ENCODE measurements at regions not wholly inside any gene's neighbourhood (a gene's known extent, or its start where the extent isn't known, plus 50 kb on each side); places are given as distances from the start of the nearest gene placed in this dataset.

GRCh38 chr11:101825531-101825930, 89.3 kb upstream of the CEP126 start:
- TF ChIP-seq PBX3 (IDR thresholded peaks at IDR 0.05): no peak
- TF ChIP-seq EZH2phosphoT487 (IDR thresholded peaks at IDR 0.05; ENCODE audit: borderline replicate concordance, low read depth): no peak
- TF ChIP-seq MAX (IDR thresholded peaks at IDR 0.05; ENCODE audit: low read depth): no peak
- no peak for TF ChIP-seq CTCF (IDR thresholded peaks at IDR 0.05)
- TF ChIP-seq USF1 (IDR thresholded peaks at IDR 0.05; ENCODE audit: borderline replicate concordance, low read depth): no peak
- TF ChIP-seq RAD21 (IDR thresholded peaks at IDR 0.05; ENCODE audit: low read length): no peak
- TF ChIP-seq TCF12 (IDR thresholded peaks at IDR 0.05): no peak
- no peak for TF ChIP-seq EP300 (IDR thresholded peaks at IDR 0.05; ENCODE audit: borderline replicate concordance in 1 of 2, low read depth in 1 of 2, low read length in 1 of 2)

Measured in SK-N-SH (cell line).